Epithelial cell of proximal tubule (primary cell): ENCODE measurements at regions not wholly inside any gene's neighbourhood (a gene's known extent, or its start where the extent isn't known, plus 50 kb on each side); places are given as distances from the start of the nearest gene placed in this dataset.
A peak's percentile ranks its signal among the peaks of the same experiment; 100 is the strongest.
"Not testable (repeated sequence)": the region's sequence is repeated elsewhere in the genome, so short reads cannot be mapped to it uniquely, and the experiment has no call there.

Source experiments
- DNase-seq: peaks from one replicate; pipeline ENCODE4 v3.0.0-alpha.2; 2011; ENCODE audit warnings: low read depth
- H3K4me3 ChIP-seq: 2 replicates; pipeline ENCODE4 v1.5.1; 2011; ENCODE audit warnings: low read depth, mild to moderate bottlenecking, low read length
- CTCF ChIP-seq: conservative IDR thresholded peaks from 2 replicates; pipeline ENCODE4 v1.5.1; 2012; ENCODE audit warnings: low read depth, mild to moderate bottlenecking, low read length

DNA sequence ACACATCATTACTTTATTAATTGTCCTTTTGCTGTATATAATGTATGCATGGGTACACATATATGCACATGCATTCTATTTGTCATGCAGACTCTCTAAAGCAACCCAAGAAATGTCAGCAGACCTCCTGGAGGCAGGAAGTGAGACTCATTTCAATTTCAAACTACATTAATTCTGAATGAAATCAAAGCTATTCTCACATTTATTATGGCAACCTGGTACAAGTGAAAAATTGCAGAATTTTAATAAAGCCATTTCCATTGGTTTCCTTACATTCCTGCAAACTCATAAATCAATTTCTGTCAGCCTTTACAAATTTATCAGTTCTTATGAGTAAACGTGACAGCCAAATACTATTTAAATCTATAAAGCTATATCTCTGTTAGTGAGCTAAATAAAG, 430.4 kb upstream of the NUDT12 start:
- TF ChIP-seq CTCF, result no peak
- H3K4me3 ChIP-seq, result no peak overlapping the region
- DNase-seq, result no peak

GRCh38 chr5:103990064-103990463, 427.5 kb upstream of the NUDT12 start:
- DNase-seq, result no peak
- no peak for TF ChIP-seq CTCF
- H3K4me3 ChIP-seq, result no peak overlapping the region

DNA sequence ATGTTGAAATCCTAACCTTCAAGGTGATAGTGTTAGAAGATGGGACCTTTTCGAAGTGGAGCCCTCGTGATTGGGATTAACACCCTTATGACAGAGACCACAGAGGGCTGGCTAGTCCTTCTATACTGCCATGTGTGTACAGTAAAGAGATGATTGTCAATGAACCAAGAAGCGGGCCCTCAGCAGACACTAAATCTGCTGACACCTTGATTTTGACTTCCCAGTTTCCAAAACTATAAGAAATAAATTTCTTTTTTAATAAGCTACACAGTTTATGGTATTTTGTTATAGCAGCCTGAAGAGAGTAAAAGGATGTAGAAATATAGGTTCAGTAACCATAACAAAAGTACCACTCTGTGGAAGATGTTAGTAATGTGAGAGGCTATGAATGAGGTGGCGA, 419.0 kb upstream of the NUDT12 start:
- no peak for DNase-seq
- no peak for TF ChIP-seq CTCF
- H3K4me3 ChIP-seq, result no peak overlapping the region

DNA sequence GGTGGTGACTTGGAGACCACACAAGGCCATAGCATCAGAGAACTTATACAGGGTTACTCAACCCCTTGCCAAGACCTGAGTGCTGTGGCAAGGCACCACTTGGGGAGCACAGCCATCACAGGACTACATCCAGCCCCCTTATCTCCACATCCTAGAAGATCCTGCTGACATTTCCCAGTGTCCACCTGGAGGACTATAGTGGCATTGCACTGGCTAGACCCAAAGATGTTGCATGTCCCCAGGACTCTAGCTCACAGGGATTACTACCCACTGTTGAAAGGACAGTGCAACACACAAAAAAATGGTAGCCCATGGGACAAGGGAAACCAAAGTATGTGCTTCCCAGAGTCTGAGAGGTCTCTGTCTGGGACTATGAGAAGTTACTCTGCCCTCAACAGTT, 411.1 kb upstream of the NUDT12 start:
- DNase-seq, result no peak
- TF ChIP-seq CTCF, result peak; percentile 38
- H3K4me3 ChIP-seq, result no peak overlapping the region

GRCh38 chr5:103966295-103966694, 403.7 kb upstream of the NUDT12 start:
- not testable (repeated sequence) for DNase-seq, H3K4me3 ChIP-seq

GRCh38 chr5:103962023-103962422, 399.4 kb upstream of the NUDT12 start:
- DNase-seq, result no peak
- TF ChIP-seq CTCF, result no peak
- H3K4me3 ChIP-seq, result no peak overlapping the region

- TF ChIP-seq CTCF, result no peak
- no peak overlapping the region for H3K4me3 ChIP-seq
- no peak for DNase-seq
Observed at GRCh38 chr5:103953601-103954382, 391.2 kb upstream of the NUDT12 start.
